ENCODE measurements at regions not wholly inside any gene's neighbourhood (a gene's known extent, or its start where the extent isn't known, plus 50 kb on each side); places are given as distances from the start of the nearest gene placed in this dataset.

- 96% methylated on average over 1 of the region's 1 CpG for WGBS (ENCODE audit: insufficient coverage, insufficient replicate concordance, low lambda C conversion rate, missing lambda C conversion rate)
- ATAC-seq (no peak), FAIRE-seq (no peak), DNase-seq (ENCODE audit: low read depth, low spot score) (no peak)
- peaks cover 5% of the 10 kb centered on the region; the same call in 2 of the 3 replicates for H3K9me3 ChIP-seq (replicated peaks; ENCODE audit: control insufficient read depth, insufficient read depth, low read length)
- H3K27me3 ChIP-seq (replicated peaks in 1 of 2; ENCODE audit: control insufficient read depth in 2 of 2, insufficient read depth in 2 of 2, low read length in 1 of 2): no peaks in the 10 kb centered on the region
- in situ Hi-C loops (cut with MboI) (no loop called here), intact Hi-C loops (cut with micrococcal nuclease; ENCODE audit: unreplicated experiment) (no loop called here)
- RAD21 ChIA-PET (ENCODE audit: unreplicated experiment): interaction anchor here (0.8 to 1.5 kb wide), 2 partner anchors 12 to 137 kb away, joined by 3 read pairs; no protein-coding TSS in a partner anchor
- H4K20me1 ChIP-seq (ENCODE audit: control insufficient read depth, insufficient read depth): no peaks in the 10 kb centered on the region
- H3K4me2 ChIP-seq (ENCODE audit: control insufficient read depth, insufficient read depth): no peak overlapping the region
- CTCF ChIA-PET: interaction anchor here (0.7 to 0.8 kb wide), 2 partner anchors 12 to 100 kb away, joined by 3 to 5 read pairs; no protein-coding TSS in a partner anchor
- TF ChIP-seq SIN3A (IDR thresholded peaks at IDR 0.05; ENCODE audit: low read depth, low read length) (no peak), USF1 (IDR thresholded peaks at IDR 0.05; ENCODE audit: borderline replicate concordance, extremely low read length, insufficient read depth, low read depth, low read length) (no peak), RUNX3 (IDR thresholded peaks at IDR 0.05; ENCODE audit: low read length) (no peak), POLR2AphosphoS2 (IDR thresholded peaks at IDR 0.05; ENCODE audit: low read depth, low read length) (no peak), ZSCAN29 (IDR thresholded peaks at IDR 0.05) (no peak), EZH2 (IDR thresholded peaks at IDR 0.05; ENCODE audit: borderline replicate concordance, control insufficient read depth, low read depth, low read length) (no peak), SMAD5 (IDR thresholded peaks at IDR 0.05; ENCODE audit: low read depth) (no peak), MTA2 (IDR thresholded peaks at IDR 0.05; ENCODE audit: low read depth) (no peak), NFYA (IDR thresholded peaks at IDR 0.05; ENCODE audit: borderline replicate concordance, low read depth, low read length) (no peak), SREBF1 (IDR thresholded peaks at IDR 0.05; ENCODE audit: low read length) (no peak), SREBF2 (IDR thresholded peaks at IDR 0.05; ENCODE audit: low read length) (no peak), GATAD2B (conservative IDR thresholded peaks at IDR 0.05; ENCODE audit: low read depth) (no peak), LARP7 (IDR thresholded peaks at IDR 0.05) (no peak), CBX5 (IDR thresholded peaks at IDR 0.05; ENCODE audit: low read depth) (no peak)
- TF ChIP-seq, protein P1, sequence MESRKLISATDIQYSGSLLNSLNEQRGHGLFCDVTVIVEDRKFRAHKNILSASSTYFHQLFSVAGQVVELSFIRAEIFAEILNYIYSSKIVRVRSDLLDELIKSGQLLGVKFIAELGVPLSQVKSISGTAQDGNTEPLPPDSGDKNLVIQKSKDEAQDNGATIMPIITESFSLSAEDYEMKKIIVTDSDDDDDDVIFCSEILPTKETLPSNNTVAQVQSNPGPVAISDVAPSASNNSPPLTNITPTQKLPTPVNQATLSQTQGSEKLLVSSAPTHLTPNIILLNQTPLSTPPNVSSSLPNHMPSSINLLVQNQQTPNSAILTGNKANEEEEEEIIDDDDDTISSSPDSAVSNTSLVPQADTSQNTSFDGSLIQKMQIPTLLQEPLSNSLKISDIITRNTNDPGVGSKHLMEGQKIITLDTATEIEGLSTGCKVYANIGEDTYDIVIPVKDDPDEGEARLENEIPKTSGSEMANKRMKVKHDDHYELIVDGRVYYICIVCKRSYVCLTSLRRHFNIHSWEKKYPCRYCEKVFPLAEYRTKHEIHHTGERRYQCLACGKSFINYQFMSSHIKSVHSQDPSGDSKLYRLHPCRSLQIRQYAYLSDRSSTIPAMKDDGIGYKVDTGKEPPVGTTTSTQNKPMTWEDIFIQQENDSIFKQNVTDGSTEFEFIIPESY (IDR thresholded peaks at IDR 0.05): no peak
- TF ChIP-seq, protein P2, sequence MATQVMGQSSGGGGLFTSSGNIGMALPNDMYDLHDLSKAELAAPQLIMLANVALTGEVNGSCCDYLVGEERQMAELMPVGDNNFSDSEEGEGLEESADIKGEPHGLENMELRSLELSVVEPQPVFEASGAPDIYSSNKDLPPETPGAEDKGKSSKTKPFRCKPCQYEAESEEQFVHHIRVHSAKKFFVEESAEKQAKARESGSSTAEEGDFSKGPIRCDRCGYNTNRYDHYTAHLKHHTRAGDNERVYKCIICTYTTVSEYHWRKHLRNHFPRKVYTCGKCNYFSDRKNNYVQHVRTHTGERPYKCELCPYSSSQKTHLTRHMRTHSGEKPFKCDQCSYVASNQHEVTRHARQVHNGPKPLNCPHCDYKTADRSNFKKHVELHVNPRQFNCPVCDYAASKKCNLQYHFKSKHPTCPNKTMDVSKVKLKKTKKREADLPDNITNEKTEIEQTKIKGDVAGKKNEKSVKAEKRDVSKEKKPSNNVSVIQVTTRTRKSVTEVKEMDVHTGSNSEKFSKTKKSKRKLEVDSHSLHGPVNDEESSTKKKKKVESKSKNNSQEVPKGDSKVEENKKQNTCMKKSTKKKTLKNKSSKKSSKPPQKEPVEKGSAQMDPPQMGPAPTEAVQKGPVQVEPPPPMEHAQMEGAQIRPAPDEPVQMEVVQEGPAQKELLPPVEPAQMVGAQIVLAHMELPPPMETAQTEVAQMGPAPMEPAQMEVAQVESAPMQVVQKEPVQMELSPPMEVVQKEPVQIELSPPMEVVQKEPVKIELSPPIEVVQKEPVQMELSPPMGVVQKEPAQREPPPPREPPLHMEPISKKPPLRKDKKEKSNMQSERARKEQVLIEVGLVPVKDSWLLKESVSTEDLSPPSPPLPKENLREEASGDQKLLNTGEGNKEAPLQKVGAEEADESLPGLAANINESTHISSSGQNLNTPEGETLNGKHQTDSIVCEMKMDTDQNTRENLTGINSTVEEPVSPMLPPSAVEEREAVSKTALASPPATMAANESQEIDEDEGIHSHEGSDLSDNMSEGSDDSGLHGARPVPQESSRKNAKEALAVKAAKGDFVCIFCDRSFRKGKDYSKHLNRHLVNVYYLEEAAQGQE (IDR thresholded peaks at IDR 0.05; ENCODE audit: low read depth, low read length): no peak
- POLR2A ChIA-PET: no interaction called here
- H3K9ac ChIP-seq (ENCODE audit: control insufficient read depth, insufficient read depth, low read length): no peak overlapping the region
- SMC1A ChIA-PET (ENCODE audit: uncharacterized antibody, unreplicated experiment): interaction anchor here (1.7 to 1.9 kb wide), 2 partner anchors 10 to 12 kb away, joined by 5 read pairs; no protein-coding TSS in a partner anchor
- no peaks in the 10 kb centered on the region for H3K36me3 ChIP-seq (ENCODE audit: control insufficient read depth in 2 of 2, insufficient read depth in 2 of 2, low read length in 1 of 2)
- no peak overlapping the region for H3K4me3 ChIP-seq
- BruUV-seq (replicated peaks): no TSS peak
- no peaks in the 10 kb centered on the region for H3K79me2 ChIP-seq (ENCODE audit: control insufficient read depth, insufficient read depth, low read length)
- H3K27ac ChIP-seq (ENCODE audit: control insufficient read depth, insufficient read depth): no peak overlapping the region
- H2AFZ ChIP-seq (ENCODE audit: control insufficient read depth, low read depth, low read length): no peak overlapping the region
- H3K4me1 ChIP-seq (ENCODE audit: control insufficient read depth, insufficient read depth, low read length): peaks cover 8% of the 10 kb centered on the region
Measured at GRCh38 chr4:26181616-26182015, 139.2 kb upstream of the RBPJ start.
